NCI-H2107 (cell line): ENCODE measurements at regions not wholly inside any gene's neighbourhood (a gene's known extent, or its start where the extent isn't known, plus 50 kb on each side); places are given as distances from the start of the nearest gene placed in this dataset.
"Not testable (repeated sequence)": the region's sequence is repeated elsewhere in the genome, so short reads cannot be mapped to it uniquely, and the experiment has no call there.

Experiments
- DNase-seq: peaks from one replicate; lab custom pipeline; 2025; lab: John Stamatoyannopoulos, UW

DNA sequence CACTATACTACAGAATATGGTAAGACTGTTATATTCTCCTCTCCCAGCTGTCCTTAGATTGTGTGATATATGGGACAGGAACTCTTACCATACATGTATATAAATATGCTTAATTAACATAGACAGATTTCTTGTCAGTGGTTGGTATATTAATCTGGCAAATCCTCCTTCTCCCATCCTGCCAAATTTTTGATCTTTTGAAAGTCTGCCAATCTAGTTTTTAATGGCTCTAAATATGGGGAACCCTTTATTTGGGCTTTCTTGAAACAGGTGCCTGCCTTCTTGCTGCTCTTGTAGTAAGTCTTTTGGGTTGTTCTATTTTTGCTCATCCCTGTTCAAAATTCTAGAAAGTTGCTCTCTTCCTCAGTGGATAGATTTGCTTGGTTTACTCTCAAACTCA lies 63.5 kb downstream of the SPATA31D1 start:
- DNase-seq: no peak

- no peak for DNase-seq
Measured at GRCh38 chr9:82054264-82055015, 65.9 kb downstream of the SPATA31D1 start.

DNA sequence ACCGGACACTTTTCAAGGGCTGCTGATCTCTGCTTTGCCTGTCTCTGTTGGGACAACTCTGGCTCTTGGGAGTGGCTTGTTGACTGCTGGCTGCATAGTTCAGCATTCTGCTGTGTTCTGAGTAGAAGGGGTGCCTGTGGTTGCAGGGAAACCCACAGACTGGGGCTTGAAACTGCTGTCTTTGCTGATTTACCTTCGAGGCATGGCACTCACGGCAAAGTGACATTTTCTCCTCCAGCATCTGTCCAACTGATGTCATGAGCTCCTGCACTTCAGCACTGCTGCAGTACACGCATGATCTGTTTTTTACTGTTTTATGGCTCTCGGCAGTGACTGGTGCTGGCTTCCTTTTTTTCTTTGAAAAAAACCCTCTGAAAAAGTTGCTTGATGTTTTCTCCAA lies 69.2 kb downstream of the SPATA31D1 start:
- DNase-seq: no peak

GRCh38 chr9:82061801-82062200 lies 73.2 kb downstream of the SPATA31D1 start:
- DNase-seq: not testable (repeated sequence)

- DNase-seq: no peak
Measured at GRCh38 chr9:82062245-82062644, 73.7 kb downstream of the SPATA31D1 start.

DNA sequence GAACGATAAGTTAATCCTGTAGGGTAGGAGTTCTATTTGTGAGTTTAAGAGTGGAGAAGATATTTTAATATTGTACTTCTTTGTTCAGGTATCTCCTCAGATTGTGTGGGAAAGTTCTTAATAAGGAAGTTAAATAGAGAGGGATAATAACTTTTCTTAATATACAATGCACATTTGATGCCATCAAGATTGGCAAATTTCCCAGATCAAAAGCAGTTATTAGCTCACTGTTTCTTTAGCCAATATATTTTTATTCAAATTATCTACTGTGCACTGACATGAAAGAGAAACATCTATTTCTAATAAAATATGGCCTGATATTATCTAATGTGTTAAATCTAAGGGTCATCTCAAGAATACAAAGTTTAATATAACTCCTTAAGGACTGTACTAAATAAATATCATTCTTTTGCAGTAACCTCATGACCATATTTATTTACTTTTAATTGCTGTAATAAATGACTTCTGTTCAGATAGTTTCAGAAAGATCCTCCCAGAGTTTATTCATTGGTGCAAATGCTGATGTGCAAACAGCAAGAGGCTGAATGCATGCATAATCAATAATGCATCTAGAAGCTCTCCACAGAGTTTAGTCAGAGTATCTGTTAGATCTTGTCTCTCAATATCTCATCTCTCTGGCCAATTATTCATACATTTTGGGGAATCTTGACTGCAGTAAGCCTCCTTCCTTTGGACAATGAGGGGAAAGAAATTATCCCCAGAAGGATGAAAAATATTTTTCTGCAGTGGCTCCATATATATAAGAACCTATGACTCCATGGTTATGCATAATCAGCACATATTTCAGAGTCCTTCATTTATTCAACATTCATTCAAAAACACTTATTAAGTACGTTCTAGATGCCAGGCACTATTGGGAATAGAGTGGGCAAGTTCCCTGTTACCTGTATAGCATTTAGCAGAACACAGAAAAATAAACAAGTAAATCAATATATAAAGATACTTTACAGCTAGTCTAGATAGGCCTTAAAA lies 85.3 kb downstream of the SPATA31D1 start:
- no peak for DNase-seq

GRCh38 chr9:82080265-82080664 lies 91.7 kb downstream of the SPATA31D1 start:
- no peak for DNase-seq

DNA sequence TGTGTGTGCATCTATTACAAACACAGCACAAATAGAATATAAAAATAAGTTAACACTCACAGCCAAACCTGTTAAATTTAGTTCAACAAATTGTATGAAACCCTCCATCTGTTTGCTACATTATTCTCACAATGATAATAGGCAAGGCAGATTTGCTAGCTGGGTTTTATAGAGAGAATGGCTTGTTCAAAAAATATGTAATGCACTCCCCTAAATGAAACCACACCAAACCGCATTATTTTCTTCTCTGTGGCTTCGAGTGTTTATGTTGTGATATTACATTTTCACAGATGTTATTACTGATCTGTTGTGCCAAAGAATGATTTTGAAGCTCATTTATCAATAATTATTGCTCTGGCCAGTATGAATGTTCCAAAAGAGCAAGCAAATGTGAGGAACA lies 92.9 kb downstream of the SPATA31D1 start:
- DNase-seq: no peak

DNA sequence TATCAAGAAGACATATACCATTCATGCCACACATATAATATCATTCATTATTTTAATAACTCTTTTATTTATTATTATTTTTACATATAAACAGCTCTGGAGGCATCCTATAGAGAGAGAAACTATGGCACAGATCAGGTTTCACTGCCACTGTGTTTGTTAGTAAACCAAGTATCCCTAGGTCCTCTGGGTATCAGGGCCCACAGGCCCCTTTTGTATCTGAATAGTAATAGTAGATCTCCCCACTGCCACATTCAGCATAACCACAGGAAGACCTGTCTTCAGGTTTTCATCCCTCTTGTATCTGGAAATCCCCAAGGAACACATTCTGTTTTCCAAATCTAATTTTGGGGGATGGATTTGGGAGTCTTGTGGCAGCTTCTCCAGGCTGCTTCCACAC lies 94.0 kb downstream of the SPATA31D1 start:
- DNase-seq: no peak

GRCh38 chr9:82088591-82088990 lies 100.0 kb downstream of the SPATA31D1 start:
- no peak for DNase-seq

DNA sequence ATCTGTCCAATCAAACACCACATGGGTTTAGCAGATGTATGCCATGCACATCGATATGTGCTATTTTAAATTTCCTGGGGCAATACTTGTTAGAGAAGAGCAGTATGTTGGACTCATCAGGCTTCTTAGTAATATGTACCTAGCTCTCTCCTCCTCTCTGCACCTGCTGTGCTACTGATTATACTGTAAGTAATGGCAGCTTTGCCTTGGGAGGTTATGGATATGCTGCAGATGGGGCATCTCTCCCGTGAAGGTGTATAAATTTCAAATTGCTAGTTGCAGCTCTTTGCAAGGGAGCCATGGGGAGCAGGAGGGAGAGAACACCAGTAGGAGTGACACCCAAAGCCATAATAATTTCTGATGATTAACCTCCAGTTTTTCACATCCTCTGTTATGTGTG lies 101.5 kb downstream of the SPATA31D1 start:
- DNase-seq: no peak

GRCh38 chr9:82091100-82091499 lies 102.5 kb downstream of the SPATA31D1 start:
- DNase-seq: no peak

DNA sequence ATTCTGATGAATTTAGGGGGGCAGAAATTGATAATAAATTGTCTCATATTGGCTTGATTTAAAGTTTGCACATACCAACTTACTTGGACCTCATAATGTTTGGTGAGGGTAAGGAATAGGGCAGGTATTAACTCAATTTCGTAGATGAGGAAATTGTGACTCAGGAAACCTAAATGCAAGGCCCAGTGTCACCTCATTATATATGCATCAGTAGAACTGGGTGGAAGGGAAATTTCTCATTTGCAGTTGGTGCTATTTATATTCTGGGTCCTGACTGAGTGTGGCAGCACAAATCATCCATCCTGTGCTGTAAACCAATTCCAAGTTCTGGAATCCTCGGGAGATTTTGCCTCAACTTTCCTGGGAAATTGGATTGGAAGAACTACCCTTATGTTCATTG lies 103.0 kb downstream of the SPATA31D1 start:
- DNase-seq: no peak

- DNase-seq: no peak
Measured at GRCh38 chr9:82101475-82101874, 112.9 kb downstream of the SPATA31D1 start.

GRCh38 chr9:82104252-82104651 lies 115.7 kb downstream of the SPATA31D1 start:
- no peak for DNase-seq

GRCh38 chr9:82105729-82106128 lies 117.2 kb downstream of the SPATA31D1 start:
- no peak for DNase-seq

DNA sequence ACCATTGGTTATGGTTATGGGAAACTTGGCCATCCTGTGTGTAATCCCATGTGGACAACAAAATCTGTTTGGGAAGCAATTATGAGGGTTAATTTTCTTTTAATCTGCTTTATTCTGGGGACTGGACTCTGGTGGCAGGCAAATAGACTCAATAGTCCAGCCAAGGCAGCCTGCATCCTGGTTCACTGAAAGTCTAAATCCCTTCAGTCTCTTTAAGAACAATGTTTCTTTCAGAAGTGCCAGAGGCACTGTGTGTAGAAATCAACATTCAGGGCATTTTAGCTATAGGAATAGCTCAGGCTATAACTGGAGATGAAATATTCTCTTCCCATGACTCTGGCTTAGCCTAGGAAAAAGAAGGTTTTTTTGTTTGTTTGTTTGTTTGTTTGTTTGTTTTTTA lies 118.0 kb downstream of the SPATA31D1 start:
- no peak for DNase-seq

GRCh38 chr9:82108474-82108873 lies 119.9 kb downstream of the SPATA31D1 start:
- DNase-seq: no peak

- DNase-seq: no peak
Measured at GRCh38 chr9:82108941-82109340, 120.4 kb downstream of the SPATA31D1 start.

- no peak for DNase-seq
Measured at GRCh38 chr9:82109626-82110025, 121.1 kb downstream of the SPATA31D1 start.

DNA sequence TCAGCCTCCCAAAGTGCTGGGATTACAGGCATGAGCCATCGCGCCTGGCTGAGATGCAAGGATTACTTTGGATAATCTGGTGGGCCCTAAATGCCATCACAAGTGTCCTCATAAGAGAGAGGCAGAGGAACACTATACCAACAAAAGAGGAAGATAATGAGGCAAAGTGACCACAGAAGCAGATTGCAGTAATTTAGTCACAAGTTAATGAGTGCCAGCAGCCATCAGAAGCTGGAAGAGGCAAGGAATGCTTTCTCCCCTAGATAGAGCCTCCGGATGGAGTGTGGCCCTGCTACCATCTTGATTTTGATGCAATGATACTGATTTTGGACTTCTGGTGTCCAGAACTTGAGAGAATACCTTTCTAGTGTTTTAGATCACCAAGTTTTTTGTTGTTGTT lies 122.3 kb downstream of the SPATA31D1 start:
- DNase-seq: no peak

DNA sequence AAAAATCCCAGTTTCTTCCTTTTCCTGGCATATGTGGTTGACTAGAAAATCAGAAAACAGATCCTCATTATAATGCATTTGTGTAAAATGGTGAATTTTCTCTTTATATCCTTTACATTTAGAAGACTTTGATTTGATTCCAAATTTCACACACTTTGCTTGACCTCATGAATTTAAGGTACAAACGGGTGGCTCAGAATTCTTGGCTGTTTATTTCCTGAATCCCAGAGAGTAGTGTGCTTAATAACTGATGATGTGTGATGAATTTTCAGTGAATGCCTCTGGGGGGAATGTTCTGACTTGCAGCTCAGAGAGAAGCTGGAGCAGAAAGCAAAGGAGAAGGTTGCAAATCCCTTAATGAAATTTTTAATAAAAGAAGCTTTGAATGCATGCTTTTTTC lies 126.8 kb downstream of the SPATA31D1 start:
- DNase-seq: no peak

GRCh38 chr9:82115900-82116299 lies 127.3 kb downstream of the SPATA31D1 start:
- DNase-seq: no peak
